Activated T-cell treated with anti-CD3 and anti-CD28 coated beads for 48 hours (primary cell): ENCODE measurements at regions not wholly inside any gene's neighbourhood (a gene's known extent, or its start where the extent isn't known, plus 50 kb on each side); places are given as distances from the start of the nearest gene placed in this dataset.
"Not testable (repeated sequence)": the region's sequence is repeated elsewhere in the genome, so short reads cannot be mapped to it uniquely, and the experiment has no call there.

Experiments
- DNase-seq: peaks from one replicate; pipeline ENCODE4 v3.0.0-alpha.2; 2020; ENCODE audit warnings: low read depth

GRCh38 chr14:25316007-25316406 lies 266.1 kb upstream of the STXBP6 start:
- DNase-seq = not testable (repeated sequence)

GRCh38 chr14:25308244-25308643 lies 258.3 kb upstream of the STXBP6 start:
- DNase-seq = no peak

- DNase-seq = no peak
Measured at GRCh38 chr14:25303934-25304333, 254.0 kb upstream of the STXBP6 start.

GRCh38 chr14:25298238-25298637 lies 248.3 kb upstream of the STXBP6 start:
- no peak for DNase-seq

GRCh38 chr14:25290154-25290553 lies 240.2 kb upstream of the STXBP6 start:
- not testable (repeated sequence) for DNase-seq

GRCh38 chr14:25274529-25274928 lies 224.6 kb upstream of the STXBP6 start:
- no peak for DNase-seq

GRCh38 chr14:25267186-25267585 lies 217.2 kb upstream of the STXBP6 start:
- DNase-seq = no peak

- no peak for DNase-seq
Measured at GRCh38 chr14:25259470-25259869, 209.5 kb upstream of the STXBP6 start.

- no peak for DNase-seq
Measured at GRCh38 chr14:25252793-25253192, 202.8 kb upstream of the STXBP6 start.

- no peak for DNase-seq
Measured at GRCh38 chr14:25250516-25250915, 200.6 kb upstream of the STXBP6 start.

- DNase-seq = no peak
Measured at GRCh38 chr14:25247609-25248008, 197.7 kb upstream of the STXBP6 start.

GRCh38 chr14:25246751-25247150 lies 196.8 kb upstream of the STXBP6 start:
- DNase-seq = no peak

- no peak for DNase-seq
Measured at GRCh38 chr14:25239170-25239569, 189.2 kb upstream of the STXBP6 start.

- DNase-seq = no peak
Measured at GRCh38 chr14:25237845-25238244, 187.9 kb upstream of the STXBP6 start.

- DNase-seq = no peak
Measured at GRCh38 chr14:25233613-25234012, 183.7 kb upstream of the STXBP6 start.

GRCh38 chr14:25231004-25231403 lies 181.1 kb upstream of the STXBP6 start:
- no peak for DNase-seq

- no peak for DNase-seq
Measured at GRCh38 chr14:25226214-25226613, 176.3 kb upstream of the STXBP6 start.

- no peak for DNase-seq
Measured at GRCh38 chr14:25222256-25222655, 172.3 kb upstream of the STXBP6 start.

- no peak for DNase-seq
Measured at GRCh38 chr14:25220514-25220913, 170.6 kb upstream of the STXBP6 start.

- no peak for DNase-seq
Measured at GRCh38 chr14:25215607-25216006, 165.7 kb upstream of the STXBP6 start.

GRCh38 chr14:25197885-25198284 lies 147.9 kb upstream of the STXBP6 start:
- DNase-seq = no peak

GRCh38 chr14:25180221-25180620 lies 130.3 kb upstream of the STXBP6 start:
- no peak for DNase-seq

GRCh38 chr14:25178255-25178654 lies 128.3 kb upstream of the STXBP6 start:
- DNase-seq = no peak

GRCh38 chr14:25150934-25151790 lies 101.2 kb upstream of the STXBP6 start:
- DNase-seq = no peak
